GM19438 (cell line): ENCODE measurements at regions not wholly inside any gene's neighbourhood (a gene's known extent, or its start where the extent isn't known, plus 50 kb on each side); places are given as distances from the start of the nearest gene placed in this dataset.
A peak's percentile ranks its signal among the peaks of the same experiment; 100 is the strongest.

Experiments used
- ATAC-seq: cut with Tn5 transposase; IDR thresholded peaks from one replicate; pipeline ENCODE4 v1.9.1; 2021; ENCODE audit warnings: low read depth; ENCODE audit not compliant: unreplicated experiment

- ATAC-seq: no peak
Observed at GRCh38 chr9:81141961-81142360, 547.4 kb downstream of the TLE1 start.

GRCh38 chr9:81137976-81138568 lies 551.3 kb downstream of the TLE1 start:
- no peak for ATAC-seq

GRCh38 chr9:81132796-81133195 lies 556.6 kb downstream of the TLE1 start:
- no peak for ATAC-seq

DNA sequence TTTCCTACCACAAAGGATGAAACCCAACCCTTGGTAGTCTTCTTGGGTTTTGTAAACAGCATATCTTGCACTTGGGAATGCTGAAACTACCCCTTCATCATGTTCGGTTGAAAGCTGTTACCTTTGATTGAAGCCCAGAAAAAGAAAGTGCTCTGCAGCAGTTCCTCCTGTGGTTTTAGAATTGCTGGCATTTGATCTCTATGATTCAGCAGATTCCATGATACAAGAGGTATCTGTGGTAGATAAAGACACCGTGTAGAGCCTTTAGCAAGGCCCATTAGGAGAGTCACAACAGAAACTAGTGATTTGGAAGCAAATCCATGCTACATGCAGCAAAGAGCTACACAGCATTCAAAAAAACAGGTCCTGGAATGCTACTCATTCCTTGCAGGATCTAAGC lies 557.0 kb downstream of the TLE1 start:
- ATAC-seq: no peak

DNA sequence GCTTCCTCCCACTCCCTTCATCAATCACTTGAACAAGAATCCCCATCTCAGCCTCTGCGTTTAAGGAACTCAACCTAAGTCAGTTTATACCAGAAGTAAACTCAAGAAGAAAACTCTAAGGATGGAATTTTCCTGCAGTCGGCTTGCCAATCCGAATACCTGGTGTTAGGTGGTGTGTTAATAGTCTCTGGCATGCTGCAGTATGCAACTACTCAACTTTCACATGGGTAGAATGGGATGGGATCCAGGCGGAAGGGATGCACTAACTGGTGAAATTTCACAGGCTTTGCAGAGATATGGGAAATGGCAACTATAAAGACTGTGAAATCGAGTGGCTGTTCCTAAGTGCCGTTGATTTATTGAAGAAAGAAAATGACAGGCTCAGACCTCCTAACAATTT lies 560.6 kb downstream of the TLE1 start:
- no peak for ATAC-seq

DNA sequence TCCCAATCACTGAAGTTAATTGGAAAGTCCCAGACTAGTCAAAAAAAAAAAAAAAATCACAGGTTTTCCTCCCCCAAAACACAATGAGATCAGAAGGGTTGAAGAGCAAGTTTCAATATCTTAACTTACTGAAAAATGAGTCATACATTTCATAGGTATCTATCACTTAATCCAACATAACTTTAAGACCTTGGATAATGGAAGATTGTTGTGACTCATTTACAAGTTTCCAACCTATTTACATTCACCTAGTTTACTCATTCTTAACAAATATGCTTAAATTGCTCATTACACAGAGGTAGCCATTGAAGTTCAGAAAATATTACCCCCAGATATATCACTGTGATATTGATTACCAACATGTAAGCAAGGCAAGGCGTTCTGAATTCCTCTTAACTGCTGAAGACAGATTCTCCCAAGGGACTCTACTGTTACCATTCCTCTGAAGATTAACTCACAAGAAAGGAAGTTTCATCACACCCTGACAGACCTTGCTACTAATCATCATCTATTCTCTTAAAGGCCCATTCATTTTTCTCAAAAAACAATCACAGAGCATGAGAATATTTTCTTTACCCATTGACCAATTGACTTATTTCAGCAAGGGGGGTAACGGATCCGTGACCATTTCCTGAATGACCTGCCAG lies 563.8 kb downstream of the TLE1 start:
- ATAC-seq: peak; percentile 62

GRCh38 chr9:81123526-81123925 lies 565.8 kb downstream of the TLE1 start:
- ATAC-seq: no peak

- no peak for ATAC-seq
Observed at GRCh38 chr9:81122749-81123148, 566.6 kb downstream of the TLE1 start.

DNA sequence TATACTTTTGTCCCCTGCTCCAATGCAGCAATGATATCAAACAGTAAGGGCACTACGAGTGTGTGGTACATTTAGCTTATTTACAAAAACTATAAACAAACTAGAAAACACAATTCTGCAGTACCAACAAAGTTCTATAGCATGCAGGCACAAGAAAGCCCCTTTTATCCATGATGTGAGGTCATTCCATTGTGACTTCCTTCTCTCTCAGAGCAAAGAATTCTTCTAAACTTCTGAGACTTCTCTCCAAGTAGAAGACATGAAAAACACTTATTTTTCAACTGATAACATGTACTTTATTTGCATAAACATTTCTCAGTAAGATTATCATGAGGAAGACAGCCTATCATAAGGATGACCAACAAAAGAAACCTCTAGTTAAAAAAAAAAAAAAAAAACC lies 569.8 kb downstream of the TLE1 start:
- no peak for ATAC-seq

- ATAC-seq: no peak
Observed at GRCh38 chr9:81118416-81118815, 570.9 kb downstream of the TLE1 start.

GRCh38 chr9:81116340-81117137 lies 572.8 kb downstream of the TLE1 start:
- no peak for ATAC-seq

GRCh38 chr9:81113453-81114124 lies 575.8 kb downstream of the TLE1 start:
- ATAC-seq: peak; percentile 82

DNA sequence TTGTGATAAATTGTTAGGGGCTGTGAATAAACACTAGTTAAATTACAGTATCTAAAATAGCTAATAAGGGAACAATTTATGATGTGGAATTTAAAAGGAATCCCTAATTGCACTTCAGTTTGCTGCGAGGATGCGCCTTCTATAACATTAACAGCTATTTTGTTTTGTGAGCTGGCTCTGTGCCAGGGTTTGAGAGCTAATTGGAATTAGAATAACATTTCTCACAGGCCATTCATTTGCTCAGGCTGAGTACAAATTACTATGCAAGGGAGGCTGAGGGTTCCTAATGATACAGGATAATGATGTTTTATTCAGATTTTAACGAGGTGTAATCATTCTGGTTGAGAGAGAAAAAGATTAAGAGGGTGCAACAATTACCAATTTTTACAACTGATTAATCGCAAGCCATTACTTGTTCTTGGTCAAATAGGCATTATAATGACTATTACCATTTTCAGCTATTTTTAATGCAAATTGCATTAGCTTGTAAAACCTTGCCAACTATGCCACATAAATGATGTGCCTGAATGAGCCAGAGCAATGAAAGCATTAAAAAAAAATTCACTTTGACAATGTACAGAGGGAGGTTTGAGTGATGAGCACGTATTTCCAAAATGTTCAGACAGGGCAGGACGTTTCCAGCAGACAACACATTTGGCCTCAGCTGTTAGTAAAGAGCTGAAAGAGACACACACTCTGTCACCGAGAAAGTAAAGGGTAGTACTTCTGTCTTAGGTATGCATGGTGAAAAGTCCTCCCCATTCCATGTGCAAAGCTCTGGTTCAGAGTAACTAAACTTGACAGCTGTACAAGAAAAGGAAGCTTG lies 576.5 kb downstream of the TLE1 start:
- ATAC-seq: no peak

DNA sequence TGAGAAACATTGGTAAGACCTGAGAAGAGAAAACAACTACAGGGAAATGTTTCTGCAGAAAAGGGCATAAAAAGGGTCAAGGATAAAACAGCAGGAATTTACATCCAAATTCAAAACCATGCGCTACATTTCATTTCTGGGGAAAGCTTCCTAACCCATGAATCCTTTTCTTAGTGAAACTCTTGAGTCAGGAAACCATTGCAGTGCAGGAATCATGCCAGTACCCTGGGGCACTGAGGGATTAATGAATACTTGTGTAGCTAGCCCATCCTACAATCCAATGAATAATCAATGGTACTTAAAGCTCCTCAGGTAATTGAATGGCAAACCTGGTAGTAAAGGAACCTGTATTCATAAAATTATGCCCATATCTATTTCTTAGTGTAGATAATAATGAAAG lies 580.5 kb downstream of the TLE1 start:
- ATAC-seq: no peak

GRCh38 chr9:81108391-81108790 lies 581.0 kb downstream of the TLE1 start:
- ATAC-seq: no peak

- ATAC-seq: no peak
Observed at GRCh38 chr9:81103597-81104471, 585.5 kb downstream of the TLE1 start.

DNA sequence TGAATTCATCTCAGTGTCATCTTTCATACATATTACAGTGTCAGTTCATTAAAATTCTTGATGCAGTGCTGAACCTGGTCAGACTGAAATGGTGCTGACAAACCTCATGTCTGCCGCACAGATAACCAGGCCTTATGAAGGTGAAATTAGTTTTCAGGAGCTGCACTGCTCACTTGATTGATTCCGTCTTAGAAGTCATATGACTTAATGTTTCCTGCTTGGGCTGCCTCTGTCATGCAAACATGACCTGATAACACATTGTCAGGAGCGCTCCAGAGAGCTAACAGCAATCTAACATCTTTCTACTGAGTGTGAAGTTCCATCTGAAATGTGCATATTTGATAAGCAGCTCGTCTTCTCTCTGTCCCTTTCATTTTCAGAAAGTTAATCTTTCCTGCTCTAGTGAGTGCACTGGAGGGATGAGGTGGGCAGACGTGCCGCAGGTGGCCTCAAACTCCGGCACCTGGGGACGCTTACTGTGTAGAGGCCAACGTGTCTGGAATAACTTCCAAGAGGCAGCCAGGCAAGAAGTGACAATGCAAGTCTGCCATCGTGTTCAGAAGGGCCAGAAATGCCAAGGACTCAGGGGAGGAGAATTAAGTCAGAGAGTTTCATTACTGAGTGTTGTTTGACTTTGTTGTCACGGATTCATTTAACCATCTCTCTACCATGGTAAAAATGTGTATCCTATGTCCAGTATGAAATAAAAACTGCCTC lies 592.1 kb downstream of the TLE1 start:
- ATAC-seq: no peak

DNA sequence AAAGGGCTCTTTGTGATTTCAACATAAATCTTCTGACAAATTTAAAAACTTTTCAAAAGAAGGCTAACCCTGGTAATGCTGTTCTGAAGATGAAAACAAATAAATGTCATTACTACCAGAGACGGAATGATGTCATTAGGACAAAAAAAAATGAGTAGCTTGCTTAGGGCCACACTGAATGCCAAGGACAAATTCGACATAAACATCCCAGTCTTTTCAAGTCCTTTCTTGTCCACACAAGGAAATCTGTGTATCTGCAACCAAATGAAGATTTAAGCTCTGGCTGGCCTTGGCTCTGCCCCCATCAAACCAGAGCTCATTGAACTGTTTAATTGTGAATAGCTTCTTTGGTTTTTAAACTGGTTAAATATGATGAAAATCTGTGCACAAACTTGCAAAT lies 592.7 kb downstream of the TLE1 start:
- ATAC-seq: no peak

- no peak for ATAC-seq
Observed at GRCh38 chr9:81092057-81092456, 597.3 kb downstream of the TLE1 start.
